ENCODE measurements at regions not wholly inside any gene's neighbourhood (a gene's known extent, or its start where the extent isn't known, plus 50 kb on each side); places are given as distances from the start of the nearest gene placed in this dataset.

- no peak for TF ChIP-seq EZH2 (IDR thresholded peaks at IDR 0.05; ENCODE audit: low read length, missing control alignments)
- no peak for TF ChIP-seq CTCF (conservative IDR thresholded peaks at IDR 0.05 in 1 of 2, IDR thresholded peaks at IDR 0.05 in 1 of 2; ENCODE audit: low read depth in 1 of 2, low read length in 2 of 2)
Measured at GRCh38 chr5:10894445-10895054, 133.5 kb upstream of the DAP start.
